IMR-90 (cell line): ENCODE measurements at regions not wholly inside any gene's neighbourhood (a gene's known extent, or its start where the extent isn't known, plus 50 kb on each side); places are given as distances from the start of the nearest gene placed in this dataset.

Experiments
- ATAC-seq: fragments of 200-7000 bp; cut with Tn5 transposase; 2 replicates; pipeline ENCODE4 v1.9.1; 2020; ENCODE audit warnings: low read depth, mild to moderate bottlenecking, moderate library complexity
- BruUV-seq: library from RNA; stranded (reverse); fragments of 400-500 nt; replicated peaks from 2 replicates; lab custom pipeline; 2021; lab: Mats Ljungman, UMichigan
- CTCF ChIA-PET: fragments of 300-600 bp; formaldehyde crosslinking; extraction: SDS; loops from one replicate; lab custom pipeline; 2021; ENCODE audit warnings: antibody characterized with exemption; lab: Yijun Ruan, JAX
- POLR2A ChIA-PET: fragments of 300-600 bp; sonication (Branson Sonifier 250); formaldehyde crosslinking; loops from one replicate; lab custom pipeline; 2022; ENCODE audit warnings: antibody characterized with exemption; ENCODE audit not compliant: unreplicated experiment; lab: Charles Lee
- DNase-seq: peaks from one replicate; pipeline ENCODE4 v3.0.0; 2013
- H2AFZ ChIP-seq: replicated peaks from 2 replicates; pipeline ENCODE3; 2013; ENCODE audit warnings: low read length, mild to moderate bottlenecking; ENCODE audit not compliant: poor library complexity
- H2AK5ac ChIP-seq: 2 replicates; pipeline ENCODE4 v1.6.1; 2013; ENCODE audit warnings: low read depth, low read length, inconsistent platforms
- H2AK9ac ChIP-seq: replicated peaks from 2 replicates; pipeline ENCODE3; 2013; ENCODE audit warnings: mild to moderate bottlenecking, low read depth, low read length, moderate library complexity; ENCODE audit not compliant: poor library complexity
- H2BK120ac ChIP-seq: 2 replicates; pipeline ENCODE4 v1.6.1; 2013; ENCODE audit warnings: low read depth, low read length, inconsistent platforms
- H2BK15ac ChIP-seq: 3 replicates; pipeline ENCODE4 v1.6.1; 2013; ENCODE audit warnings: low read depth, low read length, inconsistent platforms
- H2BK20ac ChIP-seq: 2 replicates; pipeline ENCODE4 v1.6.1; 2013; ENCODE audit warnings: low read depth, mild to moderate bottlenecking, inconsistent platforms, low read length, moderate library complexity
- H2BK5ac ChIP-seq: 2 replicates; pipeline ENCODE4 v1.6.1; 2013; ENCODE audit warnings: mild to moderate bottlenecking, low read depth, low read length, inconsistent platforms; ENCODE audit not compliant: poor library complexity, severe bottlenecking
- H3K14ac ChIP-seq: replicated peaks from 2 replicates; pipeline ENCODE4 v1.6.1; 2013; ENCODE audit warnings: low read depth, low read length, inconsistent platforms
- H3K18ac ChIP-seq: 2 replicates; pipeline ENCODE4 v1.6.1; 2013; ENCODE audit warnings: low read depth, low read length, control low read depth
- H3K23ac ChIP-seq: 2 replicates; pipeline ENCODE4 v1.6.1; 2013; ENCODE audit warnings: low read depth, low read length, inconsistent platforms
- H3K27ac ChIP-seq: 2 replicates; pipeline ENCODE4 v1.5.1; 2013; ENCODE audit warnings: mild to moderate bottlenecking, control low read depth, low read length; ENCODE audit not compliant: insufficient read depth
- H3K27me3 ChIP-seq: 2 replicates; pipeline ENCODE4 v1.6.1; 2013; ENCODE audit warnings: low read length; ENCODE audit not compliant: control insufficient read depth, insufficient read depth
- H3K36me3 ChIP-seq: 2 replicates; pipeline ENCODE4 v1.6.1; 2013; ENCODE audit warnings: low read length, mixed read lengths; ENCODE audit not compliant: control insufficient read depth, insufficient read depth
- H3K4ac ChIP-seq: 2 replicates; pipeline ENCODE4 v1.6.1; 2013; ENCODE audit warnings: low read depth, low read length, inconsistent platforms
- H3K4me1 ChIP-seq: 2 replicates; pipeline ENCODE4 v1.6.1; 2013; ENCODE audit warnings: low read length, mixed read lengths; ENCODE audit not compliant: control insufficient read depth, insufficient read depth
- H3K4me2 ChIP-seq: 2 replicates; pipeline ENCODE4 v1.6.1; 2013; ENCODE audit warnings: low read depth, mild to moderate bottlenecking, control low read depth, low read length, moderate library complexity
- H3K4me3 ChIP-seq: 2 replicates; pipeline ENCODE4 v1.5.1; 2013; ENCODE audit warnings: low read depth, mild to moderate bottlenecking, control low read depth, low read length, moderate library complexity; ENCODE audit not compliant: insufficient read depth
- H3K56ac ChIP-seq: 2 replicates; pipeline ENCODE4 v1.6.1; 2013; ENCODE audit warnings: low read length, inconsistent platforms; ENCODE audit not compliant: insufficient read depth; ENCODE audit errors: extremely low read depth
- H3K79me1 ChIP-seq, 2 experiments: 2 replicates each; pipeline ENCODE4 v1.6.1; 2013; ENCODE audit warnings: low read length in 2 of 2, inconsistent platforms in 1 of 2, low read depth in 1 of 2
- H3K9ac ChIP-seq: 2 replicates; pipeline ENCODE4 v1.6.1; 2013; ENCODE audit warnings: low read depth, low read length, control low read depth
- H3K9me1 ChIP-seq: 2 replicates; pipeline ENCODE4 v1.6.1; 2013; ENCODE audit warnings: low read length, inconsistent platforms; ENCODE audit not compliant: insufficient read depth
- H3K9me3 ChIP-seq: 2 replicates; pipeline ENCODE4 v1.6.1; 2013; ENCODE audit warnings: low read length; ENCODE audit not compliant: control insufficient read depth, insufficient read depth
- H4K20me1 ChIP-seq: 2 replicates; pipeline ENCODE4 v1.6.1; 2013; ENCODE audit warnings: low read length, inconsistent platforms; ENCODE audit not compliant: insufficient read depth
- H4K5ac ChIP-seq: 2 replicates; pipeline ENCODE4 v1.6.1; 2013; ENCODE audit warnings: mild to moderate bottlenecking, low read depth, low read length, control low read depth
- H4K8ac ChIP-seq, 2 experiments: 2 replicates each; pipeline ENCODE4 v1.6.1; 2013; ENCODE audit warnings: low read depth in 2 of 2, low read length in 2 of 2, control low read depth in 1 of 2, inconsistent platforms in 1 of 2
- H4K91ac ChIP-seq: 2 replicates; pipeline ENCODE4 v1.6.1; 2013; ENCODE audit warnings: low read depth, low read length, inconsistent platforms; ENCODE audit not compliant: insufficient read depth
- CEBPB ChIP-seq: IDR thresholded peaks from 2 replicates; pipeline ENCODE4 v1.6.1; 2012; ENCODE audit warnings: low read depth, low read length, improper control_type of control experiment
- ELK1 ChIP-seq: fragments of 150-350 bp; IDR thresholded peaks from 2 replicates; pipeline ENCODE4 v1.6.1; 2016; ENCODE audit warnings: low read depth, mild to moderate bottlenecking, low read length, moderate library complexity, borderline replicate concordance
- NFE2L2 ChIP-seq: fragments of 150-350 bp; IDR thresholded peaks from 2 replicates; pipeline ENCODE4 v1.6.1; 2016; ENCODE audit warnings: low read depth, mild to moderate bottlenecking, low read length
- RAD21 ChIP-seq: IDR thresholded peaks from 2 replicates; pipeline ENCODE4 v1.6.1; 2012; ENCODE audit warnings: low read length, improper control_type of control experiment
- WGBS, 2 experiments: methylation state at CpG; one replicate each; pipeline versions ENCODE4 v1.1.5 to v1.1.7; 2013; ENCODE audit warnings: missing lambda C conversion rate in 2 of 2; ENCODE audit not compliant: insufficient read length in 1 of 2; ENCODE audit errors: extremely low coverage in 2 of 2; 5-methylcytosine and 5-hydroxymethylcytosine counted together
- dilution Hi-C: fragments of 300-500 bp; cut with HindIII; formaldehyde crosslinking; loops from one replicate; pipeline ENCODE4 v1.14.3; 2018; ENCODE audit warnings: low sequenced_read_pairs; ENCODE audit not compliant: unreplicated experiment
- in situ Hi-C: fragments of 300-500 bp; cut with MboI; formaldehyde crosslinking; loops from 3 replicates; pipeline ENCODE4 v1.14.3; 2019; ENCODE audit warnings: low sequenced_read_pairs, inconsistent platforms, mixed read lengths
- intact Hi-C: fragments of 100-400 bp; cut with micrococcal nuclease; formaldehyde crosslinking; loops from 2 replicates; pipeline ENCODE4 v1.10.0; 2022

DNA sequence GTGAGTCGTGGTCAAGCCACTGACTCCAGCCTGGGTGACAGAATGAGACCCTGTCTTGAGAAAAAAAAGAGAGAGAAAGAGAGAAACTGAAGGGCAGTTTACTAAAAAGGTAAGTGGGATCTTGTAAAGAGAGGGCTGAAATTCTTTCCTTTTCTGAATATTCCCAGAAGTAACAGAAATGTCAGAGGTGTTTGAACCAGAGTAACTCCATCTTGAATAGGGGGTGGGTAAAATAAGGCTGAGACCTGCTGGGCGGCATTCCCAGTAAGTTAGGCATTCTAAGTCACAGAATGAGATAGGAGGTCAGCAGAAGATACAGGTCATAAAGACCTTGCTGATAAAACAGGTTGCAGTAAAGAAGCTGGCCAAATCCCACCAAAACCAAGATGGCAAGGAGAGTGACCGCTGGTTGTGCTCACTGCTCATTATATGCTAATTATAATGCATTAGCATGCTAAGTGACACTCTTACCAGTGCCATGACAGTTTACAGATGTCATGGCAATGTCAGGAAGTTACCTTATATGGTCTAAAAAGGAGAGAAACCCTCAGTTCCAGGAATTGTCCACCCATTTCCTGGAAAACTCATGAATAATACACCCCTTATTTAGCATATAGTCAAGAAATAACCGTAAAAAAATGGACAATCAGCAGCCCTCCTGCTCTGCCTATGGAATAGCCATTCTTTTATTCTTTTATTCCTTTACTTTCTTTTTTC, 1334.3 kb upstream of the ZEB2 start:
- Histone ChIP-seq H4K91ac (no peak overlapping the region), H2BK5ac (no peak overlapping the region), H3K4me3 (no peak overlapping the region), H2AK5ac (no peak overlapping the region), H2BK15ac (no peak overlapping the region), H3K9me3 (no peaks in the 10 kb centered on the region), H3K23ac (no peak overlapping the region), H2AK9ac (no peak overlapping the region), H3K4ac (no peak overlapping the region), H4K20me1 (no peaks in the 10 kb centered on the region), H3K4me1 (no peaks in the 10 kb centered on the region), H3K56ac (no peak overlapping the region), H2AFZ (no peak overlapping the region), H3K79me1 (no peaks in the 10 kb centered on the region), H3K4me2 (no peak overlapping the region), H2BK120ac (no peak overlapping the region), H2BK20ac (no peak overlapping the region), H4K5ac (no peak overlapping the region), H3K18ac (no peak overlapping the region), H3K9me1 (no peaks in the 10 kb centered on the region), H4K8ac (no peak overlapping the region), H3K27me3 (no peaks in the 10 kb centered on the region), H3K9ac (no peak overlapping the region), H3K14ac (no peak overlapping the region), H3K36me3 (no peaks in the 10 kb centered on the region), H3K27ac (no peak overlapping the region)
- POLR2A ChIA-PET = no interaction called here
- CTCF ChIA-PET = no interaction called here
- no CpG with 5 or more reads among the region's 4 CpGs for WGBS, 2 experiments
- dilution Hi-C loops (no loop called here), in situ Hi-C loops (no loop called here), intact Hi-C loops (no loop called here)
- no TSS peak for BruUV-seq
- DNase-seq (no peak), ATAC-seq (no peak)
- TF ChIP-seq NFE2L2 = no peak
- no peak for TF ChIP-seq ELK1
- TF ChIP-seq CEBPB = no peak
- no peak for TF ChIP-seq RAD21
